ENCODE measurements at regions not wholly inside any gene's neighbourhood (a gene's known extent, or its start where the extent isn't known, plus 50 kb on each side); places are given as distances from the start of the nearest gene placed in this dataset.

DNA sequence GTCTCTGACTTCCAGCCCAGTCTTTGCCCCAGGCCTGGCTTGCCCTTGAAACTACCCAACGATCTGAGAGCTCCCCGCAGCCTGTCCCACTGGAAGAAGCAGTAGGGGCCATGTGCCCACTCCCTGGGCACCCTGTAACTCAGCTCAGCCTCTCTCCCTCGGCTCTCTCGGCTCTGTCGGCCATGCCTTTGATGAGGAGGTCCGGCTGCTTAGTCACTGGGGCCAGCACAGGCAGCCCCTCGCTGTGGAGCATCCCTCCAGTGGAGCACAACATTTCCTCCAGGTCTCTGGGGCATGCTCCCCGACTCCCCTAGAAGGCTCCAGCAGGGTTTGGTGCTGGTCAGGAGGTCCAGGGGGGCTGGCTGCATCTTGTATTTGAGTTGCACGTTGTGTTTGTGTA, 83.3 kb upstream of the DISP3 start:
- Histone ChIP-seq H3K9me3 (ENCODE audit: low read depth, low read length, poor library complexity, severe bottlenecking) (no peaks in the 10 kb centered on the region), H3K27ac (ENCODE audit: low read depth, low read length, poor library complexity, severe bottlenecking) (no peak overlapping the region), H3K36me3 (ENCODE audit: insufficient read depth, low read length, poor library complexity, severe bottlenecking) (no peaks in the 10 kb centered on the region), H3K27me3 (replicated peaks; ENCODE audit: insufficient read depth, low read depth, low read length, poor library complexity) (peaks cover 38% of the 10 kb centered on the region), H3K4me1 (ENCODE audit: insufficient read depth, low read length, poor library complexity, severe bottlenecking) (no peaks in the 10 kb centered on the region), H3K4me3 (ENCODE audit: low read depth, low read length, poor library complexity, severe bottlenecking) (no peak overlapping the region)
- POLR2A ChIA-PET (ENCODE audit: low non-redundant PET): no interaction called here
- no peak for DNase-seq (ENCODE audit: low spot score)
- intact Hi-C loops (cut with micrococcal nuclease; ENCODE audit: unreplicated experiment): no loop called here
- TF ChIP-seq EZH2 (IDR thresholded peaks at IDR 0.05; ENCODE audit: borderline replicate concordance, low read depth, low read length, poor library complexity, severe bottlenecking): no peak
- TF ChIP-seq CTCF (conservative IDR thresholded peaks at IDR 0.05; ENCODE audit: low read depth, low read length): no peak
- no TSS peak for BruUV-seq (replicated peaks)
- CTCF ChIA-PET: no interaction called here

DNA sequence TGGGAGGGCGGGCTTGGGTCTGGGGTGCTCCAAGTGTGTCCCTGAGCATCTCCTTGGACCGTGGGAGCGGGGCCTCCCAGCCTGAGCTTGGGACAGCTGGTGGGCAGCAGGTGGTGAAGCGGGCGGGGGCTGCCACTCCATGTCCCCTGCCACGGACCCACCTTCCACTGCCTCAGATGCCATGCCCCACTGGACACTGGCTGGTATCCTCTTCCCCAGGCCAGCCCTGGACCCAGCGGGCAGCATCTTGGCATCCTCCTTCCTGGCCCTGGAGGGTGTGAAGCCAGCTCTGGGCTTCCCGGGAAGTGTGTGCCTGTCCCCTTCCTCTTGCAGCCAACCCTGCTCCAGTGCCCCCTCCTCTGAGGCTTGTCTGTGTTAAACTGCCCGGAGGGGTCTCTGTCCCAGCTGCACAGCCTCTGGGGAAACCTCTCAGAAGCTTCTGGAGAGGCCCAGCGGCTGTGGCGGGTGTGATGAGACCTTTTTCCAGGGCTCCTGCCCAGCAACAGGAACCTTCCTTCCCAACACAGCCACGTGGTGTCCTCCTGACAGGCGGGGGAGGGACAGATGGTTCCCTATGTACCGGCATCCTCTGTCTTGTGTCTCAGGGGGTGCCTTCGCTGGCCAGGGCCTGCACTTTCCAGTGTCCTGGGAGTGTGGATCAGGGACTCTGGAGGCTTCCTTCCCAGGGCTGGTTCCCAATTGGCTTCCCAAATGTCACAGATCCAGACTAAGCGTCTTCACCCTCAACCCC, 81.6 kb upstream of the DISP3 start:
- H3K27me3 ChIP-seq (replicated peaks; ENCODE audit: insufficient read depth, low read depth, low read length, poor library complexity): peaks cover 22% of the 10 kb centered on the region
- BruUV-seq (replicated peaks): no TSS peak
- H3K36me3 ChIP-seq (ENCODE audit: insufficient read depth, low read length, poor library complexity, severe bottlenecking): no peaks in the 10 kb centered on the region
- H3K27ac ChIP-seq (ENCODE audit: low read depth, low read length, poor library complexity, severe bottlenecking): no peak overlapping the region
- ChIA-PET POLR2A (ENCODE audit: low non-redundant PET) (no interaction called here), CTCF (no interaction called here)
- intact Hi-C loops (cut with micrococcal nuclease; ENCODE audit: unreplicated experiment): no loop called here
- no peaks in the 10 kb centered on the region for H3K9me3 ChIP-seq (ENCODE audit: low read depth, low read length, poor library complexity, severe bottlenecking)
- no peak overlapping the region for H3K4me3 ChIP-seq (ENCODE audit: low read depth, low read length, poor library complexity, severe bottlenecking)
- no peak for DNase-seq (ENCODE audit: low spot score)
- TF ChIP-seq CTCF (conservative IDR thresholded peaks at IDR 0.05; ENCODE audit: low read depth, low read length) (no peak), EZH2 (IDR thresholded peaks at IDR 0.05; ENCODE audit: borderline replicate concordance, low read depth, low read length, poor library complexity, severe bottlenecking) (no peak)
- no peaks in the 10 kb centered on the region for H3K4me1 ChIP-seq (ENCODE audit: insufficient read depth, low read length, poor library complexity, severe bottlenecking)

GRCh38 chr1:11399250-11399649, 79.7 kb upstream of the DISP3 start:
- TF ChIP-seq EZH2 (IDR thresholded peaks at IDR 0.05; ENCODE audit: borderline replicate concordance, low read depth, low read length, poor library complexity, severe bottlenecking): no peak
- TF ChIP-seq CTCF (conservative IDR thresholded peaks at IDR 0.05; ENCODE audit: low read depth, low read length): no peak
- BruUV-seq (replicated peaks): no TSS peak

More at GRCh38 chr1:11399250-11399649, 79.7 kb upstream of the DISP3 start:
- H3K4me1 ChIP-seq (ENCODE audit: insufficient read depth, low read length, poor library complexity, severe bottlenecking): no peaks in the 10 kb centered on the region
- ChIA-PET CTCF (no interaction called here), POLR2A (ENCODE audit: low non-redundant PET) (no interaction called here)
- H3K36me3 ChIP-seq (ENCODE audit: insufficient read depth, low read length, poor library complexity, severe bottlenecking): no peaks in the 10 kb centered on the region
- DNase-seq (ENCODE audit: low spot score): no peak
- intact Hi-C loops (cut with micrococcal nuclease; ENCODE audit: unreplicated experiment): no loop called here
- peaks cover 27% of the 10 kb centered on the region for H3K27me3 ChIP-seq (replicated peaks; ENCODE audit: insufficient read depth, low read depth, low read length, poor library complexity)
- H3K4me3 ChIP-seq (ENCODE audit: low read depth, low read length, poor library complexity, severe bottlenecking): no peak overlapping the region
- no peaks in the 10 kb centered on the region for H3K9me3 ChIP-seq (ENCODE audit: low read depth, low read length, poor library complexity, severe bottlenecking)
- no peak overlapping the region for H3K27ac ChIP-seq (ENCODE audit: low read depth, low read length, poor library complexity, severe bottlenecking)

Data from A673 (cell line).